ENCODE measurements at regions not wholly inside any gene's neighbourhood (a gene's known extent, or its start where the extent isn't known, plus 50 kb on each side); places are given as distances from the start of the nearest gene placed in this dataset.

DNA sequence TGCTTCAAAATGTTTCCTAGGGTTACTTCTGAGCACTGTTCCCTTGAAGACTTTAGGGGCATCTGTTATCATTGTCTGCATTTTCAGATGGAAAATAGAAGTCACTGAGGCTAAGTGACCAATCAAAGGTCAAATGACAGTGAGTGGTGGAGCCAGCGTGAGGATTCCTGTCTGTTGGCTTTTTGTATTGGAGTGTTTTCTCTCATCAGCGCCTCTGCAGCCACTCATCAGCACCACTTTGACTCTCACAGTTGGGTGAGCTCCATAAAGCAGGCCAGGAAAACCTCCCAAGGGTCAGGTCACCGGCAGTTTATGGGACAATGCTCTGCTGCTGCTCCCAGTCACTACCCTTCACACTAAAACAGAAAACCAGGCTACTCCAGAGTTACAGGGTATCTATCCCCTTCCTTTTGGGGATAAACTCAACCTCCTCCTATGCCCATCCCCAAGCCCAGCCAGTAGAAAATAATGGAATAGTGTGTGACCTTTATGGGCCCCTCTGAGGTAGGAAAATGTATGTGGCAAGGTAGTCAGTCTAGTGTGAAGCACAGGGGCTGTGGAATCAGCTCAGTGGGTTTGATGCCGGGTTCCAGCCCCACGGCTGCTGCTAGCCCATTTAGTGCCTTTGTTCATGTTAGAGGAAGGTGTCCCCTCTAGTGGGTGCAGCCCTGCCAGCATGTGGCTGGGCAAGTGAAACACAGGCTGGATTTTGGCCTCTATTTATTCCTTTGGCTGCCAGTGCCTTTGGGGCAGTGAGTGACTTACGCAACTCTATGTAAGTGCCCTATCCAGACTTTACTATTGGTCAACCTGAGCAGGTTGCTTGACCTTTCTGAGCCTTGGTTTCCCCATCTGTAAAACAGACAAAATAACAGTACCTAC, 133.8 kb upstream of the CPM start:
- Histone ChIP-seq H3K36me3 (ENCODE audit: insufficient read depth, low read length) (no peaks in the 10 kb centered on the region), H3K27ac (ENCODE audit: low read depth, low read length, poor library complexity, severe bottlenecking) (no peak overlapping the region), H3K4me2 (ENCODE audit: low read length) (no peak overlapping the region), H2AFZ (ENCODE audit: low read length) (no peak overlapping the region), H4K20me1 (ENCODE audit: insufficient read depth, low read length) (no peaks in the 10 kb centered on the region), H3K79me2 (ENCODE audit: insufficient read depth, low read depth, low read length) (no peaks in the 10 kb centered on the region), H3K9me2 (ENCODE audit: insufficient read depth, low read length) (no peaks in the 10 kb centered on the region), H3K4me1 (ENCODE audit: insufficient read depth, low read length, poor library complexity, severe bottlenecking) (no peaks in the 10 kb centered on the region), H3K4me3 (ENCODE audit: low read depth, low read length, poor library complexity, severe bottlenecking) (no peak overlapping the region), H3K9me3 (ENCODE audit: low read length) (no peaks in the 10 kb centered on the region)
- BruUV-seq (replicated peaks) = no TSS peak
- TF ChIP-seq EZH2phosphoT487 (IDR thresholded peaks at IDR 0.05; ENCODE audit: borderline replicate concordance, low read depth, low read length) = no peak
- TF ChIP-seq, protein P1, sequence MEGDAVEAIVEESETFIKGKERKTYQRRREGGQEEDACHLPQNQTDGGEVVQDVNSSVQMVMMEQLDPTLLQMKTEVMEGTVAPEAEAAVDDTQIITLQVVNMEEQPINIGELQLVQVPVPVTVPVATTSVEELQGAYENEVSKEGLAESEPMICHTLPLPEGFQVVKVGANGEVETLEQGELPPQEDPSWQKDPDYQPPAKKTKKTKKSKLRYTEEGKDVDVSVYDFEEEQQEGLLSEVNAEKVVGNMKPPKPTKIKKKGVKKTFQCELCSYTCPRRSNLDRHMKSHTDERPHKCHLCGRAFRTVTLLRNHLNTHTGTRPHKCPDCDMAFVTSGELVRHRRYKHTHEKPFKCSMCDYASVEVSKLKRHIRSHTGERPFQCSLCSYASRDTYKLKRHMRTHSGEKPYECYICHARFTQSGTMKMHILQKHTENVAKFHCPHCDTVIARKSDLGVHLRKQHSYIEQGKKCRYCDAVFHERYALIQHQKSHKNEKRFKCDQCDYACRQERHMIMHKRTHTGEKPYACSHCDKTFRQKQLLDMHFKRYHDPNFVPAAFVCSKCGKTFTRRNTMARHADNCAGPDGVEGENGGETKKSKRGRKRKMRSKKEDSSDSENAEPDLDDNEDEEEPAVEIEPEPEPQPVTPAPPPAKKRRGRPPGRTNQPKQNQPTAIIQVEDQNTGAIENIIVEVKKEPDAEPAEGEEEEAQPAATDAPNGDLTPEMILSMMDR (conservative IDR thresholded peaks at IDR 0.05; ENCODE audit: low read length) = 0 out of 2 replicates have a peak, but pooled peaks have one; percentile 19
- ChIA-PET CTCF (ENCODE audit: unreplicated experiment) (no interaction called here), POLR2A (interaction anchor here (0.9 to 1.0 kb wide), 2 partner anchors 99 to 123 kb away, joined by 3 read pairs; no protein-coding TSS in a partner anchor)
- peak; percentile 15 for DNase-seq (ENCODE audit: low spot score)
- intact Hi-C loops (cut with micrococcal nuclease; ENCODE audit: unreplicated experiment) = loop anchor here (5.0 kb wide), 1 partner anchor 134 kb away; the partner anchor contains the start of gene CPM

DNA sequence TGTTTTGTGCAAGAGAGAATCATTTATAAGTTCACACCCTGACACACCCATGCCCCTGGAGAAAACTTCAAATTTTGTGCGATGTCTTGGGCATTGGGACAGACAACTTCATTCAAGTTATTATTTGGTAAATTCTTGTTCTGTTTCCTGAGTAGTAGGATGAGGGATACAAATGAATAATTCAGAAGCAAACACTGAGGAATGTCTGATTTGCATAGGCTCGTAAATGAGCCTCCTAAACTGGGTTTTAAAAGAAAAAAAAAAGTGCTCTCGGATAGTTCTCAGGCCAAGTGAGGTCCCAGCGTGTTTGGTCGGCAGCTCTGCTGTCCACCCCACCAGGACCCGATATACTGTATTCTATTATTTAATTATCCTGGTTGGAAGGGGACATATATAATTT, 134.7 kb upstream of the CPM start:
- Histone ChIP-seq H3K9me3 (ENCODE audit: low read length) (no peaks in the 10 kb centered on the region), H4K20me1 (ENCODE audit: insufficient read depth, low read length) (no peaks in the 10 kb centered on the region), H3K4me3 (ENCODE audit: low read depth, low read length, poor library complexity, severe bottlenecking) (no peak overlapping the region), H3K4me2 (ENCODE audit: low read length) (no peak overlapping the region), H3K4me1 (ENCODE audit: insufficient read depth, low read length, poor library complexity, severe bottlenecking) (no peaks in the 10 kb centered on the region), H3K27ac (ENCODE audit: low read depth, low read length, poor library complexity, severe bottlenecking) (no peak overlapping the region), H3K9me2 (ENCODE audit: insufficient read depth, low read length) (no peaks in the 10 kb centered on the region), H3K36me3 (ENCODE audit: insufficient read depth, low read length) (no peaks in the 10 kb centered on the region), H2AFZ (ENCODE audit: low read length) (no peak overlapping the region), H3K79me2 (ENCODE audit: insufficient read depth, low read depth, low read length) (no peaks in the 10 kb centered on the region)
- intact Hi-C loops (cut with micrococcal nuclease; ENCODE audit: unreplicated experiment) = loop anchor here (5.0 kb wide), 1 partner anchor 135 kb away; the partner anchor contains the start of gene CPM
- ChIA-PET POLR2A (interaction anchor here (0.9 to 1.1 kb wide), 2 partner anchors 15 to 124 kb away, joined by 3 read pairs; no protein-coding TSS in a partner anchor), CTCF (ENCODE audit: unreplicated experiment) (no interaction called here)
- BruUV-seq (replicated peaks) = no TSS peak
- no peak for DNase-seq (ENCODE audit: low spot score)
- TF ChIP-seq EZH2phosphoT487 (IDR thresholded peaks at IDR 0.05; ENCODE audit: borderline replicate concordance, low read depth, low read length) = no peak
- TF ChIP-seq, protein P1 (conservative IDR thresholded peaks at IDR 0.05; ENCODE audit: low read length) = no peak
